Body of pancreas (tissue), 4 donors: ENCODE measurements at regions not wholly inside any gene's neighbourhood (a gene's known extent, or its start where the extent isn't known, plus 50 kb on each side); places are given as distances from the start of the nearest gene placed in this dataset.

Experiments used
- ATAC-seq: fragments of 150-250 bp; one replicate; pipeline ENCODE4 v1.9.1; 2016
- DNase-seq, 4 donors: peaks; one replicate each; pipeline ENCODE4 v3.0.0-alpha.2; 2019
- H3K27ac ChIP-seq, 4 donors: fragments of 200-600 bp; sonication (generic); 1 replicate in 3 of 4; 2 replicates in 1 of 4; pipeline versions ENCODE4 v1.5.1 to v1.6.1; 2016 to 2019; ENCODE audit warnings: mild to moderate bottlenecking in 1 of 4, mixed read lengths in 1 of 4, moderate library complexity in 1 of 4
- H3K27me3 ChIP-seq, 2 donors: fragments of 200-600 bp; sonication (generic); one replicate each; pipeline ENCODE4 v1.6.0; 2016; ENCODE audit warnings: mild to moderate bottlenecking in 1 of 2
- H3K36me3 ChIP-seq, 2 donors: fragments of 200-600 bp; sonication (generic); replicated peaks in 1 of 2; 2 replicates each; pipeline ENCODE4 v1.5.1; 2016; ENCODE audit warnings: low read depth in 2 of 2; ENCODE audit not compliant: insufficient read depth in 1 of 2
- H3K4me1 ChIP-seq: fragments of 200-600 bp; sonication (generic); one replicate; pipeline ENCODE4 v1.6.0; 2016
- H3K4me3 ChIP-seq, 2 donors: fragments of 200-600 bp; sonication (generic); 1 replicate in 1 of 2; 2 replicates in 1 of 2; pipeline ENCODE4 v1.5.1; 2016 to 2019
- H3K9me3 ChIP-seq, 3 donors: fragments of 200-600 bp; sonication (generic); 1 replicate in 2 of 3; 2 replicates in 1 of 3; pipeline ENCODE4 v1.5.1; 2016
- CTCF ChIP-seq, 7 experiments: fragments of 450-650 bp in 4 of 7; fragments of 200-600 bp in 3 of 7; sonication (generic) in 3 of 7; IDR thresholded peaks; one replicate each; pipeline ENCODE4 v1.5.1; 2016 to 2019; ENCODE audit warnings: antibody characterized with exemption in 7 of 7
- POLR2A ChIP-seq, 3 donors: fragments of 450-650 bp; IDR thresholded peaks; one replicate each; pipeline ENCODE4 v1.6.1; 2016; ENCODE audit warnings: antibody characterized with exemption in 3 of 3, mild to moderate bottlenecking in 2 of 3
- WGBS, 2 donors: methylation state at CpG; one replicate each; pipeline ENCODE4 v1.1.5; 2017; 5-methylcytosine and 5-hydroxymethylcytosine counted together
- intact Hi-C: fragments of 100-400 bp; cut with DNase I; formaldehyde crosslinking; loops from one replicate; pipeline ENCODE4 v1.15.1; 2023

- intact Hi-C loops = no loop called here
- DNase-seq (no peak), ATAC-seq (no peak)
- TF ChIP-seq CTCF (IDR thresholded peaks at IDR 0.05) (no peak), POLR2A (IDR thresholded peaks at IDR 0.05) (no peak)
- no peak overlapping the region for H3K4me3 ChIP-seq
- H3K9me3 ChIP-seq = no peaks in the 10 kb centered on the region
- no peaks in the 10 kb centered on the region for H3K4me1 ChIP-seq
- no peaks in the 10 kb centered on the region for H3K36me3 ChIP-seq
- H3K27me3 ChIP-seq = no peaks in the 10 kb centered on the region
- WGBS, 2 donors = 40 to 59% methylated on average over 4 of the region's 4 CpGs
- H3K27ac ChIP-seq = no peak overlapping the region
Observed at GRCh38 chr15:55008421-55008820, 188.3 kb downstream of the RSL24D1 start.

- intact Hi-C loops = no loop called here
- Histone ChIP-seq H3K27ac (no peak overlapping the region), H3K9me3 (peaks cover 0 to 5% (median 0%) of the 10 kb centered on the region in 3 donors), H3K36me3 (no peaks in the 10 kb centered on the region), H3K4me1 (no peaks in the 10 kb centered on the region), H3K4me3 (no peak overlapping the region), H3K27me3 (no peaks in the 10 kb centered on the region)
- WGBS, 2 donors = 52 to 67% methylated on average over 5 of the region's 5 CpGs
- DNase-seq = peak in 1 of 4 donors; percentile 29
- no peak for ATAC-seq
- TF ChIP-seq POLR2A (IDR thresholded peaks at IDR 0.05) = no peak
- no peak for TF ChIP-seq CTCF (IDR thresholded peaks at IDR 0.05)
Observed at GRCh38 chr15:55007561-55007960, 189.2 kb downstream of the RSL24D1 start.

GRCh38 chr15:55005679-55006078 lies 191.1 kb downstream of the RSL24D1 start:
- Histone ChIP-seq H3K27me3 (no peaks in the 10 kb centered on the region), H3K36me3 (no peaks in the 10 kb centered on the region), H3K4me3 (no peak overlapping the region), H3K4me1 (no peaks in the 10 kb centered on the region), H3K27ac (no peak overlapping the region), H3K9me3 (peaks cover 0 to 5% (median 0%) of the 10 kb centered on the region in 3 donors)
- no peak for DNase-seq
- no peak for TF ChIP-seq POLR2A (IDR thresholded peaks at IDR 0.05)
- TF ChIP-seq CTCF (IDR thresholded peaks at IDR 0.05) = no peak
- intact Hi-C loops = no loop called here
- ATAC-seq = no peak

- intact Hi-C loops = no loop called here
- Histone ChIP-seq H3K27ac (no peak overlapping the region), H3K36me3 (no peaks in the 10 kb centered on the region), H3K4me1 (no peaks in the 10 kb centered on the region), H3K9me3 (peaks cover 0 to 5% (median 0%) of the 10 kb centered on the region in 3 donors), H3K27me3 (no peaks in the 10 kb centered on the region), H3K4me3 (no peak overlapping the region)
- DNase-seq = no peak
- WGBS, 2 donors = 41 to 51% methylated on average over 9 of the region's 9 CpGs
- TF ChIP-seq POLR2A (IDR thresholded peaks at IDR 0.05) (no peak), CTCF (IDR thresholded peaks at IDR 0.05) (no peak)
- ATAC-seq = no peak
Observed at GRCh38 chr15:55003965-55004873, 192.5 kb downstream of the RSL24D1 start.

- no peak for DNase-seq
- peaks cover 0 to 5% (median 0%) of the 10 kb centered on the region in 3 donors for H3K9me3 ChIP-seq
Observed at GRCh38 chr15:54998661-54999060, 198.1 kb downstream of the RSL24D1 start.

More at GRCh38 chr15:54998661-54999060, 198.1 kb downstream of the RSL24D1 start:
- TF ChIP-seq POLR2A (IDR thresholded peaks at IDR 0.05) = no peak
- TF ChIP-seq CTCF (IDR thresholded peaks at IDR 0.05) = no peak
- intact Hi-C loops = no loop called here
- Histone ChIP-seq H3K27ac (no peak overlapping the region), H3K4me1 (no peaks in the 10 kb centered on the region), H3K27me3 (no peaks in the 10 kb centered on the region), H3K36me3 (no peaks in the 10 kb centered on the region), H3K4me3 (no peak overlapping the region)
- WGBS, 2 donors = 75 to 77% methylated on average over 1 of the region's 1 CpG
- no peak for ATAC-seq
